22Rv1 (cell line): ENCODE measurements at regions not wholly inside any gene's neighbourhood (a gene's known extent, or its start where the extent isn't known, plus 50 kb on each side); places are given as distances from the start of the nearest gene placed in this dataset.

ENCODE experiments used
- ZFX ChIP-seq: fragments of 450-650 bp; IDR thresholded peaks from 2 replicates; pipeline ENCODE4 v1.6.1; 2017; ENCODE audit warnings: antibody characterized with exemption, borderline replicate concordance
- TF ChIP-seq, protein P1 (sequence below): fragments of 450-650 bp; IDR thresholded peaks from 2 replicates; pipeline ENCODE4 v1.5.1; 2017; ENCODE audit warnings: mild to moderate bottlenecking

GRCh38 chr11:90846628-90847027, 623.8 kb upstream of the CHORDC1 start:
- TF ChIP-seq, protein P1, sequence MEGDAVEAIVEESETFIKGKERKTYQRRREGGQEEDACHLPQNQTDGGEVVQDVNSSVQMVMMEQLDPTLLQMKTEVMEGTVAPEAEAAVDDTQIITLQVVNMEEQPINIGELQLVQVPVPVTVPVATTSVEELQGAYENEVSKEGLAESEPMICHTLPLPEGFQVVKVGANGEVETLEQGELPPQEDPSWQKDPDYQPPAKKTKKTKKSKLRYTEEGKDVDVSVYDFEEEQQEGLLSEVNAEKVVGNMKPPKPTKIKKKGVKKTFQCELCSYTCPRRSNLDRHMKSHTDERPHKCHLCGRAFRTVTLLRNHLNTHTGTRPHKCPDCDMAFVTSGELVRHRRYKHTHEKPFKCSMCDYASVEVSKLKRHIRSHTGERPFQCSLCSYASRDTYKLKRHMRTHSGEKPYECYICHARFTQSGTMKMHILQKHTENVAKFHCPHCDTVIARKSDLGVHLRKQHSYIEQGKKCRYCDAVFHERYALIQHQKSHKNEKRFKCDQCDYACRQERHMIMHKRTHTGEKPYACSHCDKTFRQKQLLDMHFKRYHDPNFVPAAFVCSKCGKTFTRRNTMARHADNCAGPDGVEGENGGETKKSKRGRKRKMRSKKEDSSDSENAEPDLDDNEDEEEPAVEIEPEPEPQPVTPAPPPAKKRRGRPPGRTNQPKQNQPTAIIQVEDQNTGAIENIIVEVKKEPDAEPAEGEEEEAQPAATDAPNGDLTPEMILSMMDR, result no peak
- TF ChIP-seq ZFX, result no peak
